Esophagus squamous epithelium (tissue), 4 donors: ENCODE measurements at regions not wholly inside any gene's neighbourhood (a gene's known extent, or its start where the extent isn't known, plus 50 kb on each side); places are given as distances from the start of the nearest gene placed in this dataset.

Experiments
- POLR2A ChIP-seq, 4 donors: fragments of 450-650 bp; IDR thresholded peaks; one replicate each; pipeline ENCODE4 v1.6.1; 2017; ENCODE audit warnings: antibody characterized with exemption in 4 of 4, mild to moderate bottlenecking in 4 of 4, moderate library complexity in 3 of 4
- TF ChIP-seq, protein P1 (sequence below), 6 experiments: fragments of 450-650 bp in 4 of 6; fragments of 200-600 bp in 2 of 6; sonication (generic) in 2 of 6; IDR thresholded peaks; one replicate each; pipeline ENCODE4 v1.5.1; 2016 to 2019; ENCODE audit warnings: antibody characterized with exemption in 6 of 6, mild to moderate bottlenecking in 4 of 6, moderate library complexity in 4 of 6

GRCh38 chr9:7402334-7403027, 397.1 kb downstream of the DMAC1 start:
- TF ChIP-seq, protein P1, sequence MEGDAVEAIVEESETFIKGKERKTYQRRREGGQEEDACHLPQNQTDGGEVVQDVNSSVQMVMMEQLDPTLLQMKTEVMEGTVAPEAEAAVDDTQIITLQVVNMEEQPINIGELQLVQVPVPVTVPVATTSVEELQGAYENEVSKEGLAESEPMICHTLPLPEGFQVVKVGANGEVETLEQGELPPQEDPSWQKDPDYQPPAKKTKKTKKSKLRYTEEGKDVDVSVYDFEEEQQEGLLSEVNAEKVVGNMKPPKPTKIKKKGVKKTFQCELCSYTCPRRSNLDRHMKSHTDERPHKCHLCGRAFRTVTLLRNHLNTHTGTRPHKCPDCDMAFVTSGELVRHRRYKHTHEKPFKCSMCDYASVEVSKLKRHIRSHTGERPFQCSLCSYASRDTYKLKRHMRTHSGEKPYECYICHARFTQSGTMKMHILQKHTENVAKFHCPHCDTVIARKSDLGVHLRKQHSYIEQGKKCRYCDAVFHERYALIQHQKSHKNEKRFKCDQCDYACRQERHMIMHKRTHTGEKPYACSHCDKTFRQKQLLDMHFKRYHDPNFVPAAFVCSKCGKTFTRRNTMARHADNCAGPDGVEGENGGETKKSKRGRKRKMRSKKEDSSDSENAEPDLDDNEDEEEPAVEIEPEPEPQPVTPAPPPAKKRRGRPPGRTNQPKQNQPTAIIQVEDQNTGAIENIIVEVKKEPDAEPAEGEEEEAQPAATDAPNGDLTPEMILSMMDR (IDR thresholded peaks at IDR 0.05): no peak
- no peak for TF ChIP-seq POLR2A (IDR thresholded peaks at IDR 0.05)
